HG02970 (cell line): ENCODE measurements at regions not wholly inside any gene's neighbourhood (a gene's known extent, or its start where the extent isn't known, plus 50 kb on each side); places are given as distances from the start of the nearest gene placed in this dataset.
"Not testable (repeated sequence)": the region's sequence is repeated elsewhere in the genome, so short reads cannot be mapped to it uniquely, and the experiment has no call there.

ENCODE experiments used
- ATAC-seq: cut with Tn5 transposase; IDR thresholded peaks from one replicate; pipeline ENCODE4 v1.9.1; 2021; ENCODE audit warnings: mild to moderate bottlenecking, moderate library complexity, moderate number of reproducible peaks; ENCODE audit not compliant: unreplicated experiment, low FRiP score

DNA sequence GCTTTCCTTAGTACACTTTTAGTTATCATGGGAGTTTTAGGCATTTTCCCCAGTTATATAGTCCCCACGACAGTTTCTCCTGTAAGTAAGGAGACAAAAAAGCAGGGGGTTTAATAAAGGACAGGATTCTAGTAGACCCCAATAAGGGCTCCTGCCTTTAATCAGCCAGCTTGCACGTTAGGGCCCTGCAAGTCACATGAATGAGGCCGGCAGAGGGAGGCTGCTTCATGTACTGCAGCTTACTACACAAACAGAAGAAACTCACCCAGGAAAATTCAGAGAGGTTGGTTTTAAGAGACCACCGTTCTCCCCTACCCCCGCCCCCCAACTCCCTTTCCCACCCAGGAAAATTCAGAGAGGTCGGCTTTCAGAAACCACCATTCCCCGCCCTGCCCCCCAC is 229.7 kb upstream of the MOCS1 start:
- ATAC-seq, result no peak

- no peak for ATAC-seq
Measured at GRCh38 chr6:40162074-40162473, 227.8 kb upstream of the MOCS1 start.

DNA sequence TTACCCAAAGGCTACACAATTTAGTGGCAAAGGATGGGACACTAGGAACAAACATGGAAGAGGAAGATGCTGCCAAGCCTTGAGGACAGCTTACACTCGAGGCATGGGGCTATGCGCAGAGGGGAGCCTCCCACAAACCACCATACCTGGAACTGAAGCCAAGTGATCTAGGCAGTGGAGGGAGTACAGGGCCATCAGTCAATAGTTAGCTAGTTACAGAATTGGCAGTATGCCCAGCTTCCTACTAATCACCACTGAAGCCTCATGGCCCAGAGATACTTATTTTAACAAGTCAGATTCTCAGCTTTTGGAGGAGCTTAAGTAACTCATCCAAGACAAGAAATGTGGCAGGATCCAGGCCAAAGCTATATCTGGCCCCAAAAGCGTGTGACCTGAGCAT is 226.6 kb upstream of the MOCS1 start:
- ATAC-seq, result no peak

GRCh38 chr6:40159865-40160264 is 225.6 kb upstream of the MOCS1 start:
- ATAC-seq, result no peak

DNA sequence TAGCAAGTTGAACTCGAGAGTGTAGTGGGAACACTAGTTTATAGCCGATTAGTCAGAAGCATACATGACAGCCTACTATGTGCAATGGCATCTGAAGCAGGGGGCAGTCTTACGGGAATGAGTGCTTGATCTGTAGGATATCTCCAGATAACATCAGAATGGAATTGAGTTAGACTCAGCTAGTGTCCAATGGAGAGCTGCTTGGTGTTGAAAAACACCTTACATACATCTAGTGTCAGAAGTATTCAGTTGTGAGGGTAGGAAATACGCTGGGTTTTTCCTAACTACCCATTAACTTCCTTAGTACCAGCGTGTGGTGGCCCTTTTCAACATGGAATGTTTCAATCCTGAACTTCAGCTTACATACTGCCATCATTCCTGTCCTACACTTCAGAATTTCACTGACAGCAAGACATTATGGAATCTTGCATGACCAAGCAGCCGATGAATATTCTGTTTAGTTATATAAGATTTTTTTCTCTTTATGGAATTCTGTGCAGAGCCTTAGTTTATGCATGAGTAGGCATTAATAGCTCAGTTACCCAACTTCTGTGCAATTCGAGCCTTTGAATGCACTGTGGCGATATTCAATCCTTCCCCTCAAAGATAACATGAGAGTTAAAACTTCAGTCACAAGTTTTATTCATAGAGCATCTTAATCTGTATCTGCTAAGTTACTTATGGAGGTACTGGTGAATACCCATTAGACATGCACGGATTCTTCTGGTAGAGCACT is 218.6 kb upstream of the MOCS1 start:
- ATAC-seq, result no peak

- ATAC-seq, result no peak
Measured at GRCh38 chr6:40152196-40152595, 217.9 kb upstream of the MOCS1 start.

DNA sequence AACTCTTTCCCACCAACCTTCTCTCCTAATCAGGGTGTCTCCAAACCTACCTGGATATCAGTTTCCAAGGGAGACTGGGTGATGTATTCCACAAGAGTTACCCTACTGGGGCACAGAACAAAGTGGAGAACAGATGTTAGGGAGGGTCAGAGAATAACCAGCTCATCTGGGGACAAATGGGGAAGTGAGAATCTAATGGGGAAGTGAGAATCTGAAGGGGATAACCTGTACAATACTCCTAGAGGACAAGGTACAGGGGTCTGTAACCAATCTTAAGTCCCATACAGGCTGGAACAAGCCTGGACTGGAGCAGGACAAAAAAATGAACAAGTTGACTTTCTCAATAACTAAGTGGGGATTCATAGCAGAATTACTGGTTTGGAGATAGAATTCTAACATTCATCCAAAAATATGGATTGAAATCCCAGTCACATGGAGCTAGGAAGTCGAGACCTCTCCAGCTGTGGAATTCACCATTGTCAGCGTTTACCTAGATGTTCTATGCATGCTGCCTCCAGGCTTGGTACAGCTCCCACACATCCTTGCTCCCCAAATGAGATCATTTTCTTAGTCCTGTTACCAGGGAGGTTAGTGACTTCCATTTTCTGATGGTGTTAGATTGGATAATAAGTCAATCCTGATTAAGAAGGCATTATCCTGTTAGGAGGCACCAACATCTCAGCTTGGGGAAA is 214.8 kb upstream of the MOCS1 start:
- ATAC-seq, result peak; percentile 80

DNA sequence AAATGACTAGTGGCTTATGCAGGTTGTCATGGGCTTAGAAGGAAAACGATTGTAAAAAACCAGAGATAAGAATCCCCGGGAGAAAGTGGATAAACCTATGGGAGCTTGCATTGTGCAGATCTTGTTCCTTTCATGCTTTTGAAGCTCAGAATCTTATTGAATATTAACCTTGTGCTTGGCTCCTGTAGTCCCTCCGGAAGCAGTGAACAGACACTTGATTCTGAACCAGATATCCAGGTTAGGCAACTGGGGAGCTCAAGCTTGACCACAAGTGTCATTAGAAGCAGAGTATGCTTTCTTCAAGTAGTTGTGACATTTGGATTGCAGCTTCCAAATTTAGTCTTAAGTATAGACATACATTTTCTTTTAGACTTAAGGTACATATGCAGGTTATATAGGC is 212.6 kb upstream of the MOCS1 start:
- no peak for ATAC-seq

DNA sequence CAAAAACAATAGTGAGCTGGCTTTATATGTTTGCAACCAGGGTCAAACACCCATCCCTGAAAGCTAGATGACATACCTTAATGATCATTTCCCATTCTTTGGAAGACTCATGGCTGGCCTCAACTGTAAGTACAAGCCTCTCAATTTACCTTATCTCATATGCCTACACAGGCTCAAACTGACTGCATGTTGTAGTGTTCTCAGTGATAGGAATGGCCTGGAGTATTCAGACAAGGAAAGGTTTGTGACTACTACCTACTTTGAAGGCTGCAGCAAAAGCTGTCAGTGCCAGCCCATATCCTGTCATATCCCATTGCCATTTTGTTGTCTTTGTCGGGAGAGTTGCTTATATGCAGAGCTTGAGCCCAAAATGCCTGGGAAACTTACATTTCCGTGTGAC is 205.2 kb upstream of the MOCS1 start:
- no peak for ATAC-seq

GRCh38 chr6:40138273-40138720 is 204.0 kb upstream of the MOCS1 start:
- ATAC-seq, result no peak

DNA sequence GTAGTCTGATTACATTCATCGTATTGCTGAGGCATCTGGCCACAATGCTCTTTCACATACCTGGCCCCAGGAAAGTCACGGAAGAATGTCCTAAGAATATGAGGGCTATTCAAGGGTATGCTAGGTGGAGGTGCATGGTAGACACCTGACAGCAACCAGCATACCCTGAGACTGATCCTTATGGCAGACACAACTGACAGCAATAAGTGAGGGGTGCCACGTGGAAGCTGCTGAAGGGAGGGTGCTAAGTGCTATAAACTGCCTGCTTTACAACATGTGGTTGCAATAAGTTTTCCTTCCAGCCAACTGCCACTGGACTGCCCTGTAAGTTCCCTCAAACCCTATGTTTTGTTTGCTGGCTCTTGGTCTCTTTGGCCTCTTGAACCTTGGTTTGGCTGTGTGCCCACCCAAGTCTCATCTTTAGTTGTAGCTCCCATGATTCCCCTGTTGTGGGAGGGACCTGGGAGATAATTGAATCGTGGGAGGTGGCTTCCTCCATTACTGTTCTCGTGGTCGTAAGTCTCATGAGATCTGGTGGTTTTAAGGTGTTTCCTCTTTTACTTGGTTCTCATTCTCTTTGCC is 201.3 kb upstream of the MOCS1 start:
- no peak for ATAC-seq

DNA sequence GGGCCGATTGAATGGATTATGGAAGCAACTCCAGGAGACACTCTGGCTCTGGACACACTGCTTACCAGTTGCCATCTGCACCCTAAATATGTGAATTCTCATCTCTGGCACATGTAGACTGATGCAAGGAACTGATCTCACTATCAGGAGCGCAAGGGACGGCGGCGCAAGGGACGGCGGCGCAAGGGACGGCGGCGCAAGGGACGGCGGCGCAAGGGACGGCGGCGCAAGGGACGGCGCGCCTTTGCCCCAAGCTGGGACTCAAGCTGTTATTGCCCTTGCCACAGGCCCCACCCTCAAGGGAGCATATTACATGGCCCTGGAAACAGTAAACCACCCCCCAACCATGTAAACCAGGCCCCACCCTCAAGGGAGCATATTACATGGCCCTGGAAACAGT is 199.7 kb upstream of the MOCS1 start:
- ATAC-seq, result not testable (repeated sequence)

GRCh38 chr6:40131675-40132074 is 197.4 kb upstream of the MOCS1 start:
- ATAC-seq, result no peak

- no peak for ATAC-seq
Measured at GRCh38 chr6:40128127-40128526, 193.9 kb upstream of the MOCS1 start.

DNA sequence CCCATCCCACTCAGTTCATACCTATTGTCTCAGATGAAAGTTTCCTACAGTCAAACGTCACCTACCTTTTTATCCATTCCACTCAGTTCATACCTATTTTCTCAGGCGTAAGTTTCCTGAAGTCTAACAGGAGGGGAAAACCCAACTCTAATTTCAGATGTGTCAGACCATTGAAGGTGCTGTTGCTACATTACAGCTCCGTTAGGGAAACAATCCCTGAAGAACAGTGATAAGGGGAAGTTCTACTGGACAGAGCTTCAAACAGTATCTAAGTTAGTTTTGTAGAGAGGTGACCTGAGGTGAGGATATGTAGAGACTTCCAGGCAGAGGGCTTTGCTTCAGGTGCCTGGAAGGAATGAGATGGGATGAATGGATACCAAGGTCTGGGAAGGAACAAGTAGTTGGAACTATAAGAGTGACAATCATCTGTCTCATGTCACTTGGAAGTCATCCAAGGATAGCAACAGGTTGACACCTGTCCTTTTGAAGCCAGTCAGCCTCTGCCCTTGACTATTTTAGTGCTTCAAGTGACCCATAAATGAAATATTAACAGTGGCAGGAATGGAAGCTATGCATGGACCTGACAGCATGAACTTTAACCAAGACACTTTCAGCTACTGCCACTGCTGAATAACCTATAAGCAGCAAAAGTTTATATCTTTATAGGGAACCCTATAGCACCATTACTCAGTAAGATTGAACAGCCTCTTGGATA is 191.6 kb upstream of the MOCS1 start:
- ATAC-seq, result no peak

DNA sequence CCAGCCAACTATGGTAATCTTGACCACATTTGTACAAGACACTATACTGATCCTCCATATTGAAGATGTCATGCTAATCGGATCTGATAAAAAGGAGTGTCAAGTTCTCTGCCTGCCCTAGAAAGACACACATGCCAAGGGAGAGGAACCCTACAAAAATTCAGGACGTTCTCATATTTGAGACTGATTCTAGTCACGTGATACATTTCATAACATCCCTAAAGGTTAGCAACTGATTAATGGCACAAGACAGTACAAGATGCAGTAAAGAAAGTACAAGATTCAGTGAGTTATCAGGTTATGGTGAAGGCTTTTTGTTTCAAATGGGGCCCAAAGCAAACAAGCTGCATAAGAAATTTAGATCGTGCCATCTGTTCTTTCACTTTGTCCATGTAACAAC is 190.7 kb upstream of the MOCS1 start:
- no peak for ATAC-seq

DNA sequence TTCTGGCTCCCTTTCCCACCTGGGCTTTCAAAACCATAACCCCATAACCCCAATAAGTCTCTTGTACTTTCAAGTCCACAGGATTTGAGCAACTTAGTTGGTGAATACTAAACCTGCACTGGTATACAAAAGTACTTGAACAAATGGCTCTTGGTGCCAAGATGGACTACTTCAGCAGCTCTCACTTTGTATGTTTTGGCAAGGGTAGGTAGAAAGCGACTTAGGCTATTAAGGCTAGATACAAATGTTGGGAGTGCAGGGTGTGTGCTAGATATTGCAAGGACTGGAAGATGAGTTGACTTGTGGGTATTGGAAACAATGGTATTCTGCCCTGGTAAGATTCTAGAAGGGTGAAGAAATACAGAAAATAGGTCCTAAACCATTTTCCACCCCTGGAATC is 182.6 kb upstream of the MOCS1 start:
- no peak for ATAC-seq

- no peak for ATAC-seq
Measured at GRCh38 chr6:40112350-40112749, 178.1 kb upstream of the MOCS1 start.

DNA sequence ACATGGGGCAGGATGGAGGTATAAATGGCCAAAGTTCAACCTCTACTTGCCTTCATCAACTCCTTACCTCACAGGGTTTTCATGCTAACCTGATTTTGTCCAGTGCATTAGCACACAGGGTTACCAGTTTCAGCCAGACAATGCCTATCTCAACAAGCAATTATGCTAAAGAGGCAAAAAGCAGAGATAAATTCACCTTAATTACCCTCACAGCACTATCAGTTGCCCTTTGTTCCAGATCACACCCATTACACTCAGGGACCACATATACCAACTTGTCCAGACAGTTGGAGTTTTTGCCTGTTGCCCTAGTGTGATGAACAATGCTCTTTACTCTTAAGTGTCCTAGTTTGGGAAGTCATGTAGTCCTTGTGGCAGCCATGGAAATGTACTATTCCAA is 174.5 kb upstream of the MOCS1 start:
- no peak for ATAC-seq

DNA sequence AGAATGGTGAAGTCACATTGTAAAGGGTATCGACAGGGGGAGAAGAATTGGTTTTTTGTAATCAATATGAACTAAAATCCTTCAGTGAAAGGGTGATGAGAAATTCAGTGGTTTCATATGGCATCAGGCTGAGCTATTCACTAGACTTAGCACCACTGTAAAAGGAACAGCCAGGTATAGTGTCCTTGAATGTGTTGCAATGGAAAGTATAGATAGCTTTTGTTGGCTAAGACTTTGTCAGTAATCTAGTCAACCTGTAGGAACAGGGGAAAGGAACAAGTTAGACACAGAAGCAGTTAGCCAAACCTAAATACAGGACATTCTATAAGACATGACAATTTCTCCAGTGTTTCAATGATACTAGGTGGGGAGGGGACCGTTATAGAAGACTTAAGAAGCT is 172.6 kb upstream of the MOCS1 start:
- ATAC-seq, result no peak

GRCh38 chr6:40098774-40099173 is 164.5 kb upstream of the MOCS1 start:
- ATAC-seq, result no peak
